Thymus (tissue), 11 donors: ENCODE measurements at regions not wholly inside any gene's neighbourhood (a gene's known extent, or its start where the extent isn't known, plus 50 kb on each side); places are given as distances from the start of the nearest gene placed in this dataset.
"Not testable (repeated sequence)": the region's sequence is repeated elsewhere in the genome, so short reads cannot be mapped to it uniquely, and the experiment has no call there.

ENCODE experiments used
- DNase-seq, 9 donors: peaks; one replicate each; pipeline ENCODE4 v3.0.0-alpha.2; 2013; ENCODE audit warnings: low spot score in 9 of 9, low read depth in 6 of 9, missing footprints in 1 of 9
- H3K27ac ChIP-seq, 2 donors: one replicate each; pipeline ENCODE4 v1.5.1; 2013; ENCODE audit warnings: control low read depth in 1 of 2, low read depth in 1 of 2, low read length in 1 of 2, mild to moderate bottlenecking in 1 of 2, moderate library complexity in 1 of 2
- H3K27me3 ChIP-seq, 2 donors: one replicate each; pipeline ENCODE4 v1.5.1; 2013; ENCODE audit warnings: low read length in 1 of 2; ENCODE audit not compliant: control insufficient read depth in 2 of 2, insufficient read depth in 1 of 2
- H3K36me3 ChIP-seq, 2 donors: one replicate each; pipeline ENCODE4 v1.5.1; 2013; ENCODE audit warnings: low read length in 1 of 2, mild to moderate bottlenecking in 1 of 2, moderate library complexity in 1 of 2; ENCODE audit not compliant: control insufficient read depth in 2 of 2, insufficient read depth in 2 of 2
- H3K4me1 ChIP-seq, 2 donors: one replicate each; pipeline ENCODE4 v1.5.1; 2013; ENCODE audit warnings: low read length in 2 of 2; ENCODE audit not compliant: control insufficient read depth in 2 of 2, insufficient read depth in 2 of 2
- H3K4me3 ChIP-seq, 2 donors: one replicate each; pipeline ENCODE4 v1.5.1; 2013; ENCODE audit warnings: low read length in 2 of 2, control low read depth in 1 of 2, mild to moderate bottlenecking in 1 of 2
- H3K9me3 ChIP-seq, 2 donors: one replicate each; pipeline ENCODE4 v1.5.1; 2013; ENCODE audit warnings: low read length in 1 of 2, mild to moderate bottlenecking in 1 of 2; ENCODE audit not compliant: control insufficient read depth in 2 of 2, insufficient read depth in 1 of 2
- WGBS: extraction: QIAGEN DNeasy Blood & Tissue Kit; methylation state at CpG from one replicate; pipeline ENCODE4 v1.1.7; 2013; 5-methylcytosine and 5-hydroxymethylcytosine counted together
- donor health status: healthy.

DNA sequence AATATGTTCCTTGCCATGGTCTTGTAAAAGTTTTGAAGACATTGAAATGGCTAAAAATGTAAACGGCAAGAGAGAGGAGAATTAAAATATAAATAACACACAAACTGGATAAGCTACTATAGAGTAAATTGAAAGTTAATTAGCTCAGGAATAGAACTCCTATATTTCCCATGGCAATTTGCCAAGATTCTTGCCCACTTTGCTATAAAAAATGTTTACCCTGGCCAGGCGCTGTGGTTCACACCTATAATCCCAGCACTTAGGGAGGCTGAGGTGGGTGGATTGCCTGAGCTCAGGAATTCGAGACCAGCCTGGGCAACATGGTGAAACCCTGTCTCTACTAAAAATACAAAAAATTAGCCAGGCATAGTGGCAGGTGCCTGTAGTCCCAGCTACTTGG lies 138.6 kb downstream of the S1PR1 start:
- H3K4me1 ChIP-seq, result peaks cover 0 to 17% of the 10 kb centered on the region in 2 donors
- not testable (repeated sequence) for H3K9me3 ChIP-seq, DNase-seq, H3K36me3 ChIP-seq, H3K27me3 ChIP-seq, H3K27ac ChIP-seq, H3K4me3 ChIP-seq
- 94% methylated on average over 3 of the region's 3 CpGs for WGBS

DNA sequence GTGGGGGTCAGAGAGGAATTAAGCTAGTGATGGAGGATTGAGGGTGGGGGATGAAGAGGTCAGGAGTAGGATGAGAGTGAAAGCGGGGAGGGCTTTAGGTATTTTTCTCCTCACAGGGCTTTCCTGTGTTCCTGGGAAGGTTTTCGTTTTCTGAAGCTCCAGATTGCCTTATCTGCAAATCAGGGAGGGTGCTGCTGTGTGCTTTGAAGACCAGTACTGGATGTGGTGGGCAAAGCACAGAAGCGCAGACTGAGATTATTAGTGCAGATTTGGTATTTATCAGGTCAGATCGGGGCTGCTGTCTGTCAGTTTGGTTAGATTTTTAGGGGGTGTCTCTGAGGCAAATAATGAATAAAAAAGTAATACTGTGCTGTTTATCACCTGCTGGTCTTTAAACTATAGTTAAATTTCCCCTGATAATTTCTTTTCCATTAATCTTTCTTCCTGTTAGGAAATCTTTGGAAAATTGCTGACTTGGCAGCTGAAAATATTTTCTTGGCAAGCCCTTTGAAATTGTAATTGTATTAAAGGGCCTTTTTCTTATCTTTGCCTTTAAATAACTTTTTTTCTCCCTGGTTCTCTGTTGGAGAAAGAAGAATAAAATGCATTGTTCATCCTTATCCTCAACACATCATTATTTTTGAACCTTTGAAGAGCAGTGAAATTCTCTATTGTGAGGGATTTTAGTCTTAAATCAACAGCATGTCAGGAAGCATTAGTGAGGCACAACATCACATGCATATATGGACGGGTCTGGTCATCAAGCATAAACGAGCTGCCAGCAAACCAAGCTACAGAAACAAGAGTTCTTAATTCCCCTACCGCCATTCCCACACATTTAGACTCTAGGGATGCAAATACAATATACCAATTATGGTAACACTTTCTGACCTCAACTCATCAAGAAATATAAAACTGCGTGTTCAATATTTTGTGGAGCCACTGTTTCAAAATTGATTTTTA lies 139.6 kb downstream of the S1PR1 start:
- H3K4me3 ChIP-seq, result no peak overlapping the region
- H3K27me3 ChIP-seq, result no peaks in the 10 kb centered on the region
- WGBS, result 87% methylated on average over 8 of the region's 8 CpGs
- H3K9me3 ChIP-seq, result peaks cover 0 to 3% of the 10 kb centered on the region in 2 donors
- no peak overlapping the region for H3K27ac ChIP-seq
- peaks cover 0 to 13% of the 10 kb centered on the region in 2 donors for H3K4me1 ChIP-seq
- DNase-seq, result no peak
- no peaks in the 10 kb centered on the region for H3K36me3 ChIP-seq

DNA sequence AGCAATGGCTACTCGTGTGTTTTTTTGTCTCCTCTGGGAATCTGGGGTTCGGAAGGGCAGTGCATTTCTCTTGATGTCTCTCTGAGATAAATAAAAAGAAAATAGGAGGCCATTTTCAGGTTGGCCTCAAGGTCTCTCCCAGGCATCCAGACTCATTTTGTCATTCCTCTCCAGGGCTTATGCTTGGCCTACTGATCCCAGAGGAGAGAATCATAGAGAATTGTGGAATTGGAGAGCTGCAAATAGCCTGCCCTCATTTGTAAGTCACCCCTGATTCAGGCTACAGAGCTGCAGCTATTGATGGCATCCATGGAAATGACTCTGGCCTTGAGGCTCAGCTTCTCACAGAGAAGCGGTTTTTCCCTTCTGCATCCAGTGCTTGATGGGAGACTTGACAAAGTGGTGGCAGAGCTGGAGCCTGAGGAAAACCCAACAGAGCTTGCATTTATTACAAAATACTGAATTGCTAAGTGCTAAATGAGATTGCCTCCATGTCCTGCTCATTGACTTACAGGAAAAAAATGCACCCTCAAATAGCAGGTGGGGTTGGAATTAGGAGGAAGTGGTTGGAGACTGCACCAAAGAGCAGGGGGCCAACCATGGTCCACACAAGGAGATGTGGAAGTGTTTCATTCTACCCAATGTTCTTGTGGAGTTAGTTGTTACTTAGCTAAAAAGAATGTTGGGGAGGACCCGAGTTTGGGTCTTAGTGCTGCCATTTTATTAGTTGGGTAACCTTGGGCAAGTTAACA lies 140.4 kb downstream of the S1PR1 start:
- 95% methylated on average over 4 of the region's 4 CpGs for WGBS

DNA sequence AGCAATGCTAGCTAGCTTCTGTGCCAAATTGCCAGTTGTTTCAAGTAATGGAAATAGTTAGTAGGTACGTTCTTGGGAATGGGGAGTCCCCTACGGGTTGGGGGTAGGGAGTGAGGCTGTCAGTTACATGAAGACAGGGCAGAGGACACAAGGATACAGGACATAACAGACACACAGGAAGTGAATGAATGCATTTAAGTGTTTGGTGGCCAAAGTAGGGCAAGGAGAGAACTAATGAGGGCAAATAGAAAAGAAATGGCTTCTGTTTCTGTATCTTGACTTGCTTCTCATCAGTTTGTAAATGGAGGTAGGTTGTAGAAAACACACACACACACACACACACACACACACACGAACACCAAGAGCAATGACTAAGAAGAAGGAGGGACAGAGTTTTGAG lies 142.2 kb downstream of the S1PR1 start:
- WGBS, result 92% methylated on average over 3 of the region's 3 CpGs
- no peaks in the 10 kb centered on the region for H3K36me3 ChIP-seq
- no peaks in the 10 kb centered on the region for H3K27me3 ChIP-seq
- no peak for DNase-seq
- no peak overlapping the region for H3K27ac ChIP-seq
- H3K4me3 ChIP-seq, result no peak overlapping the region
- H3K4me1 ChIP-seq, result peaks cover 0 to 15% of the 10 kb centered on the region in 2 donors
- peaks cover 0 to 3% of the 10 kb centered on the region in 2 donors for H3K9me3 ChIP-seq

More for the DNA sequence above, 140.4 kb downstream of the S1PR1 start:
- Histone ChIP-seq H3K4me1 (peaks cover 0 to 14% of the 10 kb centered on the region in 2 donors), H3K9me3 (peaks cover 0 to 3% of the 10 kb centered on the region in 2 donors), H3K27me3 (no peaks in the 10 kb centered on the region), H3K27ac (no peak overlapping the region), H3K36me3 (no peaks in the 10 kb centered on the region), H3K4me3 (no peak overlapping the region)
- DNase-seq, result no peak

DNA sequence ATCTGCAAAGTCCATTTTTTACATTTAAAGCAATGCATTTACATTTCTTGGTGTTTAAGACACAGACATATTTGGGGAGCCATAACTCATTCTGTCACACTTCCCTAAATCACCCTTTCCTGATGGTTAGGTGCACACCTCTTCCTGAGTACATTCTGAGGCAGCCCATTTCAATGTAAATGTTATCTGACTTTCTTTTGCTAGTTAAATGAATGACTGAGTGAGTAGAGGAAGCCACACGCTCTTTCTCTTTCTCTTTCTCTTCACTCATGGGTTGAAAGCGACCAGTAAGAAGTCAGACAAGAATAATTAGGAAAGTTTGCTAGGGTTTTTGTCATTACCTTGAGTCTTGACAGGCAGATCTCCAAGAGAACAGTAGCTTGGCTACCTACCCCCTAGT lies 143.1 kb downstream of the S1PR1 start:
- Histone ChIP-seq H3K27me3 (no peaks in the 10 kb centered on the region), H3K27ac (no peak overlapping the region), H3K4me3 (no peak overlapping the region), H3K36me3 (no peaks in the 10 kb centered on the region), H3K9me3 (peaks cover 0 to 3% of the 10 kb centered on the region in 2 donors), H3K4me1 (peaks cover 0 to 15% of the 10 kb centered on the region in 2 donors)
- no peak for DNase-seq
- WGBS, result 57% methylated on average over 2 of the region's 2 CpGs

DNA sequence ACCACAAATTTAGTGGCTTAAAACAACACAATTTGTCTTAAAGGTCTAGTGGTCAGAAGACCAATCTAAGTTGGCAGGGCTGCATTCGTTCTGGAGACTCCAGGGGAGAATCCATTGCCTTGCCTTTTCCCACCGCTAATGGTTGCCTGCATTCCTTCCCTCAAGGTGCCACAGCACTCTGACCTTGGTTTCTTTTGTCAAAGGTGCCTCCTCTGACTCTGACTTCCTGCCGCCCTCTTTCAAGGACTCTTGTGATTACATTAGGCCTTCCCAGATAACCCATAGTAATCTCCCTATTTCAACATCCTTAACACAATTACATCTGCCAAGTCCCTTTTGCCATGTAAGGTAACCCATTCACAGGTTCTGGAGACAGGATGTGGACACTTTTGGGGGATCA lies 145.3 kb downstream of the S1PR1 start:
- Histone ChIP-seq H3K27me3 (no peaks in the 10 kb centered on the region), H3K27ac (no peak overlapping the region), H3K4me1 (peaks cover 0 to 14% of the 10 kb centered on the region in 2 donors), H3K9me3 (peaks cover 0 to 8% of the 10 kb centered on the region in 2 donors), H3K36me3 (peaks cover 0 to under 1% of the 10 kb centered on the region in 2 donors), H3K4me3 (no peak overlapping the region)
- DNase-seq, result peak in 1 of 9 donors; percentile 37
- WGBS, result 90% methylated on average over 3 of the region's 3 CpGs

DNA sequence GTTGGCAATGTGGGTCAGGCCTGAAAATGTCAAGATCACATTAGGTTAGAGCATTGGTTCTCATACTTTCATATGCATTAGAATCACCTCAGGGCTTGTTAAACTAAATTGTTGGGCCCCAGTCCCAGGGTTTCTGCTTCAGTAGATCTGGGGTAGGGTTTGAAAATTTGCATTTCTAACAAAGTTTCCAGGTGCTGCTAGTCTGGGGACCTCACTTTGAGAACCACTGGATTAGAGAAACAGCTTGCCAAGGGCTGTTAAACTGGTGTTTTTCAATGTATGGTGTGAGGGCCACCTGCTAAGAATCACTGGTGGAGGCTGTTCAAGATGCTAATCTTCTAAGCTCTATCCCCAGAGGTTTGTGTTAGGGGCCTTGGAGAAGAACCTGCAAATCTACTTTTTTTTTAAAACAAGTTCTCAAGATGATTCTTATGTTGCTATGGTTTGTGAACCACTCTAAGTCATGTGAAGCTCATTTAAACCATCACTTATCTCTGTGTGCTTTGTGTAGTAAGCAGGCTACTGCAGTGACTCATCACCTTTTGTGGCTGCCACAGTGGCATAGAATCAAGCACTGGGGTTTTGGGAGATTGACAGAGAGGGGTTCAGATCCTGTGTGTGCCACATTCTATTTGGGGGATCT lies 152.2 kb downstream of the S1PR1 start:
- peak in 8 of 9 donors; percentile 22 to 84 (median 47) for DNase-seq
- H3K27ac ChIP-seq, result peak overlapping the region; percentile 42 to 90
- H3K27me3 ChIP-seq, result no peaks in the 10 kb centered on the region
- peaks cover 0 to 3% of the 10 kb centered on the region in 2 donors for H3K36me3 ChIP-seq
- H3K9me3 ChIP-seq, result peaks cover 0 to 11% of the 10 kb centered on the region in 2 donors
- H3K4me1 ChIP-seq, result peaks cover 17 to 31% of the 10 kb centered on the region in 2 donors
- no peak overlapping the region for H3K4me3 ChIP-seq

DNA sequence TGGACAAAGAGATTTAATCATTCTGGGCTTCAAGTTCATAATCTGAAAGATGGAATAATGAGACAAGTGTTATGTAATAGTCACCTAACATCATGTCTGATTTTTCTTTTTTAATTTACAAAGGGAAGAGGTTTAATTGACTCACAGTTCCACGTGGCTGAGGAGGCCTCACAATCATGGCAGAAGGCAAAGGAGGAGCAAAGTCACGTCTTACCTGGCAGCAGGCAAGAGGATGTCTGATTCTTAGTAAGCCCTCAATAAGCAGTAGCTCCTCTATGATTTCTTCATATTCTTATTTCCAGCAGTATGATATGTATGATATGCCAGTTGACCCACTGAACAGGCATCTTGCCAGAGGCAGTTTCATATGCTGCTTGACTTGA lies 152.7 kb downstream of the S1PR1 start:
- H3K27ac ChIP-seq, result peak overlapping the region in 1 of 2 donors; percentile 90
- H3K27me3 ChIP-seq, result no peaks in the 10 kb centered on the region
- H3K36me3 ChIP-seq, result peaks cover 0 to 3% of the 10 kb centered on the region in 2 donors
- no peak for DNase-seq
- WGBS, result 77% methylated on average over 2 of the region's 2 CpGs
- H3K9me3 ChIP-seq, result peaks cover 0 to 11% of the 10 kb centered on the region in 2 donors
- no peak overlapping the region for H3K4me3 ChIP-seq
- H3K4me1 ChIP-seq, result peaks cover 17 to 31% of the 10 kb centered on the region in 2 donors
